Heart left ventricle (tissue), 13 donors: ENCODE measurements at regions not wholly inside any gene's neighbourhood (a gene's known extent, or its start where the extent isn't known, plus 50 kb on each side); places are given as distances from the start of the nearest gene placed in this dataset.

Source experiments
- POLR2A ChIP-seq, 2 donors: fragments of 450-650 bp; IDR thresholded peaks; one replicate each; pipeline ENCODE4 v1.6.1; 2017; ENCODE audit warnings: antibody characterized with exemption in 2 of 2, mild to moderate bottlenecking in 2 of 2, moderate library complexity in 2 of 2
- TF ChIP-seq, protein P1 (sequence below), 12 donors: fragments of 200-600 bp; sonication (generic) in 4 of 12; IDR thresholded peaks; one replicate each; pipeline versions ENCODE4 v1.5.0 to v1.8.0; 2018 to 2022; ENCODE audit warnings: antibody characterized with exemption in 12 of 12, mild to moderate bottlenecking in 5 of 12
- donor health status: ischemic (EF 13 %, LVEDD 7.1; RV severe dilation, severe dysfunction).
- donor health status: DM: no; HTN: yes; CAD: no.
- donor health status: DM: no; HTN: no; CAD: no.
- donor health status: ischemic (EF 25% LVEDD 6.9; RV normal size, moderate dysfunction).
- donor health status: ischemic (EF 25% LVEDD 5.7; RV mildly dilated, moderate dysfunction).
- donor health status: ischemic (EF 35%, LVEDD 5.7; RV mildly dilated, moderate dysfunction).
- donor health status: nonischemic (EF 11% LVEDD 7.7; RV severe dilation, severe dysfunction).
- donor health status: DM: yes; HTN: yes; CAD: no.
- donor health status: PGD.
- donor health status: ischemic (EF 29% LVEDD 5.4; RV normal size, mild dysfunction).
- donor health status: nonischemic (EF 23%, LVEDD 6.1; RV moderate dilation, normal function).

DNA sequence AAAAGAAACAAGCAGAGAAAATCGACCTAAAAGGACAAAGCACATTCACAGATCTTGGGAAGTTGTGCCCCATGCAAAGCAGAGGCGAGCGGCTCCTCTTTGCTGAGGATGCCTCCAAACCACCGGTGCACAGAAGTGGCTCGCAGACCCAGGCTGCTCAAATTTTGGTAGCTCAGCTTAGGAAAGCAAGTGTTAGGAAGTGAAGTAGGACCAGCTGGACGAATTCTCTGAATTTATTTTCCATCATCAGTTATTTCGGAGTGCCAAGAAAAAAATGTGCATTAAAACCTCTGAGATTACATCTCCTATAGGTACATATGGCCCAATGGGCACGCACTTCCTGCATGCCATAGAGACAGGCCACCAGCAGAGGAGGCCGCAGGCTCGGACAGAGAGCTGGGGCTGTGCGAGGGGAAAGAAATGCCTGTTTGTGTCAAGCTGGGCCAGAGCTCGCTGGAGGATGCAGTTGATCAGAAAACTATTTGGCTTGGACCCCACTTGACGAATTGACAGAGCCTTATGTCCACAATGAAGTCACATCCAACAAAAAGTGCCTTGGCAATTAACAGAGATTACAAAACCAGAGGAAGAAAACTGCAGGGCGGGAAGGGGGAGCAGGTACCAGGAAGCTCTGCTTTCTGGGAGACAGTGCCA, 122.3 kb upstream of the LYZL2 start:
- TF ChIP-seq, protein P1, sequence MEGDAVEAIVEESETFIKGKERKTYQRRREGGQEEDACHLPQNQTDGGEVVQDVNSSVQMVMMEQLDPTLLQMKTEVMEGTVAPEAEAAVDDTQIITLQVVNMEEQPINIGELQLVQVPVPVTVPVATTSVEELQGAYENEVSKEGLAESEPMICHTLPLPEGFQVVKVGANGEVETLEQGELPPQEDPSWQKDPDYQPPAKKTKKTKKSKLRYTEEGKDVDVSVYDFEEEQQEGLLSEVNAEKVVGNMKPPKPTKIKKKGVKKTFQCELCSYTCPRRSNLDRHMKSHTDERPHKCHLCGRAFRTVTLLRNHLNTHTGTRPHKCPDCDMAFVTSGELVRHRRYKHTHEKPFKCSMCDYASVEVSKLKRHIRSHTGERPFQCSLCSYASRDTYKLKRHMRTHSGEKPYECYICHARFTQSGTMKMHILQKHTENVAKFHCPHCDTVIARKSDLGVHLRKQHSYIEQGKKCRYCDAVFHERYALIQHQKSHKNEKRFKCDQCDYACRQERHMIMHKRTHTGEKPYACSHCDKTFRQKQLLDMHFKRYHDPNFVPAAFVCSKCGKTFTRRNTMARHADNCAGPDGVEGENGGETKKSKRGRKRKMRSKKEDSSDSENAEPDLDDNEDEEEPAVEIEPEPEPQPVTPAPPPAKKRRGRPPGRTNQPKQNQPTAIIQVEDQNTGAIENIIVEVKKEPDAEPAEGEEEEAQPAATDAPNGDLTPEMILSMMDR (IDR thresholded peaks at IDR 0.05), result peak in 11 of 12 donors; percentile 12 to 97 (median 91)
- TF ChIP-seq POLR2A (IDR thresholded peaks at IDR 0.05), result no peak
